ENCODE measurements at regions not wholly inside any gene's neighbourhood (a gene's known extent, or its start where the extent isn't known, plus 50 kb on each side); places are given as distances from the start of the nearest gene placed in this dataset.

DNA sequence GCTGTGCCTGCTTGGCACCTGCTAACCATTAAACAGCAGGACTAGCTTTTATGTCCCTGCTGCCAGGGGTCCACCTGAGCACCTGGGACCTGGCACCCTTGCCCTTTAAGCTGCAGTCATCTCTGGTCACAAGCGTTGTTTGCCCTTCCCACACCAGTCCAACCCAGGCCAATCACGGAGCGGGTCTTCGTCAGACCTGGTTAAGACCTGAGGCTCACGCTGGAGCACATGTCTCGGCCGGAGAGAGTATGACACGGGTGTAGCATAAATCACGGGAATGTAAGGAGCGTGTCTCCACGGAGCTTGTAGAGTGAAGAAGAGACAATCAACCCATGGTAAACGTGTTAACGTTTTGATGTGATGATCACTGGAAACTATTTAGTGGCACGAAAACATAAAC, 847.3 kb downstream of the BRD1 start:
- in situ Hi-C loops (cut with HindIII; ENCODE audit: low sequenced_read_pairs): no loop called here

GRCh38 chr22:48979482-48979881, 848.2 kb downstream of the BRD1 start:
- in situ Hi-C loops (cut with HindIII; ENCODE audit: low sequenced_read_pairs): no loop called here

- in situ Hi-C loops (cut with HindIII; ENCODE audit: low sequenced_read_pairs): no loop called here
These were observed 850.8 kb downstream of the BRD1 start for GRCh38 chr22:48976556-48977535.

- in situ Hi-C loops (cut with HindIII; ENCODE audit: low sequenced_read_pairs): no loop called here
These were observed 851.8 kb downstream of the BRD1 start for GRCh38 chr22:48975886-48976285.

DNA sequence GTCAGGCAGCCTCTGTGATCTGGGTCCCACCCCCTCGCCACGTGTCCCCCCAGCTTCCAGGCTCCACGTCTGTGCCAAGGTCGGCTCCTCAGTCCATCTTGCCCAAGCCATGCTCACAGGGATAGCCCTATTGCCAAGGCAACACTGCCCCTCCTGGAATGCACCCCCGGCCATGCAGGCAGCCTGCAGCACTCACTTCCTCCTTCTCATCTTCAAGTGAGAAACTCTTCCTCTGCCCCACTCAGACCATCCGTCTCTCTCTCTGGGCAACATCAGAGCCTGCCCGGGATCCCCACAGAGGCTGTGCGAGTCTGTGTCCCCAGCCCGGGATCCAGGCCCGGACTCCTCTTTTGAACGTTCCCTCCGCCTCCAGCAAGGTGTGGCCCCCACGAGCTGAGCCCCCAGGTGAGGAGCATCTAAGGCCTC, 852.3 kb downstream of the BRD1 start:
- in situ Hi-C loops (cut with HindIII; ENCODE audit: low sequenced_read_pairs): no loop called here

- in situ Hi-C loops (cut with HindIII; ENCODE audit: low sequenced_read_pairs): no loop called here
These were observed 853.0 kb downstream of the BRD1 start for GRCh38 chr22:48974443-48975315.

DNA sequence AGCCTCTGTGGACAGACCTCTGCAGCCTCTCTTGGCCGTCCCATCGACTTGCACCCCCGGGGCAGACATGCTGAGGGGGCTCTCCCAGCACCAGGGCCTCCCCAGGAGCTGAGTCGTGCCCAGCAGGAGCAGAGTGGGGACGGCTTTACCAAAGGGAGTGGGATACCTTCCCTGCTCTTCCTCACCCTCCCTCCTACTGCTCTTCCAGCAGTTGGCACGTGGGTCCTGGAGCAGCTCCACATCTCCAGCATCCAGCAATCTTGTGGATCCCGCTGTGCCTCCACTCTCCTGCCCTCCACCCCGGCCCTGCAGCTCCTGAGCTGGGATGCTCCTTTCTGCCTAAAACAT, 854.0 kb downstream of the BRD1 start:
- in situ Hi-C loops (cut with HindIII; ENCODE audit: low sequenced_read_pairs): no loop called here

GRCh38 chr22:48972979-48973693, 854.5 kb downstream of the BRD1 start:
- in situ Hi-C loops (cut with HindIII; ENCODE audit: low sequenced_read_pairs): no loop called here

GRCh38 chr22:48968201-48968959, 859.3 kb downstream of the BRD1 start:
- in situ Hi-C loops (cut with HindIII; ENCODE audit: low sequenced_read_pairs): no loop called here

DNA sequence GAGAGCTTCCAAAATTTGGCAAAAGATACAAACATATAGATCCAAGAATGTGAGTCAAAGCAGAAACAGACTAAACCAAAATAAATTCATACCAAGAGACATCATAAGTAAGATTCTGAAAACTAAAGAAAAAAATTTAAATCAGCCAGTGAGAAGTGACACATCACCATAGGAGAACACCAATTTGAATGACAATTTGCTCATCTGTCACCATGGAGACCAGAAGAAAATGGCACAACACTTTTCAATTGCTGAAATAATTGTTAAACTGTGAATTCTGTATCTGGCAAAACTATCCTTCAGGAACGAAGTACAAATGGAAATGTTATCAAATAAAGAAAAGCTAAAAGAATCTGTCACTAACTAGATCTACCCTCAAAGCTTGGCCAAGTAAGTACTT, 864.3 kb downstream of the BRD1 start:
- in situ Hi-C loops (cut with HindIII; ENCODE audit: low sequenced_read_pairs): no loop called here

- in situ Hi-C loops (cut with HindIII; ENCODE audit: low sequenced_read_pairs): no loop called here
These were observed 866.0 kb downstream of the BRD1 start for GRCh38 chr22:48961705-48962104.

GRCh38 chr22:48960980-48961660, 866.6 kb downstream of the BRD1 start:
- in situ Hi-C loops (cut with HindIII; ENCODE audit: low sequenced_read_pairs): no loop called here

- in situ Hi-C loops (cut with HindIII; ENCODE audit: low sequenced_read_pairs): no loop called here
These were observed 867.1 kb downstream of the BRD1 start for GRCh38 chr22:48960576-48960975.

- in situ Hi-C loops (cut with HindIII; ENCODE audit: low sequenced_read_pairs): no loop called here
These were observed 868.2 kb downstream of the BRD1 start for GRCh38 chr22:48959496-48959895.

GRCh38 chr22:48957987-48958321, 869.7 kb downstream of the BRD1 start:
- in situ Hi-C loops (cut with HindIII; ENCODE audit: low sequenced_read_pairs): no loop called here

DNA sequence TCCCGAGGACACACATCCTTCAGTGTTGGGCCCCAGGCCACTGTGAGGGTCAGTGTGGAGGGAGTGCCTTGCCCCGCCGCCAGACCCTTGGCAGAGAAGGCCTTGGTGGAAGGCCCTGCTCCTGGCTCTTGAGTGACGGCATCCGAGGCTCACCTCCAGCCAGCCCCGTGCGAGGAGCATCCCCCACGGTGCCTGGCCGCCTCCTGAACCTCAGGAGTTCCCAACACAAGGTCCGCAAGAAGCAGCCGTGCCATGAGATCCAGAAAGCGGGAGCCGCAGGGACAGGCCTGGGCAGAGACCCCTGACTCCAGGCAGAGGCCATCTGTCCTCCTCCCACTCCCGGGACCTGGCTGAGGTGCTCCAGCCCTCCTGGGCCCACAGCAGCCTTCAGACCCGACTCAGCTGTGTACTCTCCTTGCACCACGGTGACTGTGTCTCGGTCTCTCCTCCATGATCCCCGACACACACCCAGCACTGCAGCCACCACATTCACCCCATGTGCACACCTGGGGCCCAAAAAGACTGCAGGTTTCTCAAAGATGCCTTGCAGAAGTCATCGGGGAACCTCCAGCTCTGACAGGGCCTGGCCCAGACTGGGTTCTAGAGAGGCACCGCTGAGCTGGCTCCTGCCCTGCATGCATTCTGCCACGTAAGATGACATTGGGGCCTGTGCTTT, 870.2 kb downstream of the BRD1 start:
- in situ Hi-C loops (cut with HindIII; ENCODE audit: low sequenced_read_pairs): no loop called here

GRCh38 chr22:48955351-48956311, 872.0 kb downstream of the BRD1 start:
- in situ Hi-C loops (cut with HindIII; ENCODE audit: low sequenced_read_pairs): no loop called here

DNA sequence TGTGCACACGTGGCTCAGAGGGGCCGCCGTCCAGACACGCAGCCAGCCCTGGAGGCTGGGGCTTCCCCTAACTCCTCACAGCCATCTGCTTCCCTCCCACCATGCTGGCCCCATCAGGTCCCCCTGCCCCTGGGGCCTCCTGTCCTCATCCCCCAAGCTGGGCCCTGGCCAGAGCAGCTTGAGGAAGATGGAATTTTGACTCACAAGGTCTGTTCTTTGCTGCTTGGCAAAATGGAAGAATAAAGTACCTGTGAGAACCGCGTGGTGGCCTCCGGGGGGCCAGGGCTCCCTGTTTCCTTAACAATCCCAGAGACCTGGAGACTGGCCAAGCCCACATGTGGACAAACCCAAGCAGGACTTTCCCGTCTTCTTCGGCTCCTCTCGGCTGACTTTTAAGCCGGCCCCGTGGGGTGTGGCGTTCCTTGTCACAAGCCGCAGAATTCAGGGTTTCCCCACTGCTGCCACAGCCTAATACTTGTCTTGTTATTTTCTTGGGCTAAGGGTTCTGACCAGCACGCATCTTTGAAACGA, 872.8 kb downstream of the BRD1 start:
- in situ Hi-C loops (cut with HindIII; ENCODE audit: low sequenced_read_pairs): no loop called here

Data from DLD1 (cell line).